GM23338 (cell line): ENCODE measurements at regions not wholly inside any gene's neighbourhood (a gene's known extent, or its start where the extent isn't known, plus 50 kb on each side); places are given as distances from the start of the nearest gene placed in this dataset.

Experiments used
- ATAC-seq: fragments of 200-7000 bp; cut with Tn5 transposase; 3 replicates; pipeline ENCODE4 v1.9.1; 2020
- DNase-seq: peaks from one replicate; pipeline ENCODE4 v3.0.0-alpha.2; 2015; ENCODE audit warnings: low spot score
- H2AFZ ChIP-seq: fragments of 200-600 bp; sonication (generic); 2 replicates; pipeline ENCODE4 v1.8.0; 2016; ENCODE audit warnings: antibody characterized with exemption, mild to moderate bottlenecking, moderate library complexity
- H3F3A ChIP-seq: fragments of 200-600 bp; sonication (generic); replicated peaks from 2 replicates; pipeline ENCODE4 v1.8.0; 2017; ENCODE audit warnings: antibody characterized with exemption, mixed run types, low read depth
- H3K27ac ChIP-seq: fragments of 200-600 bp; sonication (generic); 2 replicates; pipeline ENCODE4 v1.6.1; 2016; ENCODE audit warnings: low read depth
- H3K27me3 ChIP-seq: fragments of 200-600 bp; sonication (generic); 2 replicates; pipeline ENCODE4 v1.8.0; 2016; ENCODE audit warnings: mild to moderate bottlenecking, mixed run types, moderate library complexity; ENCODE audit not compliant: insufficient read depth
- H3K36me3 ChIP-seq: fragments of 200-600 bp; sonication (generic); 2 replicates; pipeline ENCODE4 v1.8.0; 2016; ENCODE audit warnings: mild to moderate bottlenecking; ENCODE audit not compliant: insufficient read depth
- H3K4me1 ChIP-seq: fragments of 200-600 bp; sonication (generic); 2 replicates; pipeline ENCODE4 v1.8.0; 2016; ENCODE audit warnings: mild to moderate bottlenecking, moderate library complexity; ENCODE audit not compliant: insufficient read depth
- H3K4me2 ChIP-seq: fragments of 200-600 bp; sonication (generic); 2 replicates; pipeline ENCODE4 v1.7.1; 2017; ENCODE audit warnings: mixed run types
- H3K4me3 ChIP-seq: fragments of 200-600 bp; sonication (generic); 2 replicates; pipeline ENCODE4 v1.6.1; 2016; ENCODE audit warnings: mixed run types
- H3K79me2 ChIP-seq: fragments of 200-600 bp; sonication (generic); replicated peaks from 2 replicates; pipeline ENCODE4 v1.8.0; 2017; ENCODE audit warnings: mild to moderate bottlenecking; ENCODE audit not compliant: insufficient read depth
- H3K9me2 ChIP-seq: fragments of 200-600 bp; sonication (generic); 2 replicates; pipeline ENCODE4 v1.8.0; 2017; ENCODE audit not compliant: insufficient read depth
- H4K20me1 ChIP-seq: fragments of 200-600 bp; sonication (generic); replicated peaks from 2 replicates; pipeline ENCODE4 v1.8.0; 2017; ENCODE audit warnings: mild to moderate bottlenecking; ENCODE audit not compliant: insufficient read depth
- H3K27ac Mint-ChIP-seq: 2 replicates; pipeline ENCODE4 v1.8.0; 2020; ENCODE audit warnings: inconsistent platforms, mild to moderate bottlenecking, moderate library complexity, mixed read lengths
- H3K27me3 Mint-ChIP-seq: 3 replicates; pipeline ENCODE4 v1.8.0; 2022; ENCODE audit warnings: low read depth, mild to moderate bottlenecking, moderate library complexity, mixed read lengths, inconsistent platforms; ENCODE audit not compliant: insufficient read depth, poor library complexity
- H3K36me3 Mint-ChIP-seq: 3 replicates; pipeline ENCODE4 v1.8.0; 2021; ENCODE audit warnings: low read depth, mild to moderate bottlenecking, inconsistent platforms, moderate library complexity, mixed read lengths
- H3K4me1 Mint-ChIP-seq: 3 replicates; pipeline ENCODE4 v1.8.0; 2020; ENCODE audit warnings: mild to moderate bottlenecking, inconsistent platforms, mixed read lengths
- H3K4me3 Mint-ChIP-seq: 3 replicates; pipeline ENCODE4 v1.8.0; 2021; ENCODE audit warnings: moderate library complexity, mild to moderate bottlenecking, inconsistent platforms, mixed read lengths
- H3K9me3 Mint-ChIP-seq: 3 replicates; pipeline ENCODE4 v1.8.0; 2020; ENCODE audit warnings: moderate library complexity, mild to moderate bottlenecking, inconsistent platforms, mixed read lengths
- CREB1 ChIP-seq: fragments of 250-450 bp; sonication (Bioruptor Pico); IDR thresholded peaks from 2 replicates; pipeline ENCODE4 v1.5.0; 2020; ENCODE audit warnings: low read depth, mild to moderate bottlenecking, moderate library complexity
- EZH2 ChIP-seq: fragments of 200-600 bp; sonication (generic); IDR thresholded peaks from one replicate; pipeline ENCODE4 v1.8.0; 2017; ENCODE audit warnings: antibody characterized with exemption, mild to moderate bottlenecking, low read depth; ENCODE audit not compliant: unreplicated experiment
- EZH2phosphoT487 ChIP-seq: fragments of 200-600 bp; sonication (generic); IDR thresholded peaks from one replicate; pipeline ENCODE4 v1.8.1; 2018; ENCODE audit warnings: antibody characterized with exemption; ENCODE audit not compliant: unreplicated experiment
- JUNB ChIP-seq: IDR thresholded peaks from one replicate; pipeline ENCODE4 v1.6.1; 2016; ENCODE audit warnings: antibody characterized with exemption; ENCODE audit not compliant: unreplicated experiment
- NANOG ChIP-seq: IDR thresholded peaks from 2 replicates; pipeline ENCODE4 v1.6.1; 2016; ENCODE audit warnings: antibody characterized with exemption, borderline replicate concordance
- POLR2AphosphoS5 ChIP-seq: IDR thresholded peaks from 2 replicates; pipeline ENCODE4 v1.6.1; 2016; ENCODE audit warnings: antibody characterized with exemption, low read depth
- STAT1 ChIP-seq: IDR thresholded peaks from one replicate; pipeline ENCODE4 v1.6.1; 2016; ENCODE audit warnings: antibody characterized with exemption; ENCODE audit not compliant: unreplicated experiment
- ZNF114 ChIP-seq: fragments of 250-450 bp; sonication (Bioruptor Pico); IDR thresholded peaks from 2 replicates; pipeline ENCODE4 v1.5.0; 2020; ENCODE audit warnings: mild to moderate bottlenecking, moderate library complexity
- ZNF331 ChIP-seq: fragments of 250-450 bp; sonication (Bioruptor Pico); IDR thresholded peaks from 2 replicates; pipeline ENCODE4 v1.5.0; 2020; ENCODE audit warnings: low read depth, mild to moderate bottlenecking, moderate library complexity
- TF ChIP-seq, protein P1 (sequence below): IDR thresholded peaks from 2 replicates; pipeline ENCODE4 v1.6.1; 2016; ENCODE audit warnings: antibody characterized with exemption
- TF ChIP-seq, protein P2 (sequence below): IDR thresholded peaks from one replicate; pipeline ENCODE4 v1.6.1; 2018; ENCODE audit warnings: antibody characterized with exemption; ENCODE audit not compliant: unreplicated experiment
- TF ChIP-seq, protein P3 (sequence below), 2 experiments: fragments of 200-600 bp in 1 of 2; sonication (generic) in 1 of 2; conservative IDR thresholded peaks; 2 replicates each; pipeline versions ENCODE4 v1.5.1 to v1.6.1; 2016 to 2017; ENCODE audit warnings: antibody characterized with exemption in 2 of 2, low read depth in 2 of 2, mild to moderate bottlenecking in 2 of 2, moderate library complexity in 1 of 2
- TF ChIP-seq, protein P4 (sequence below): fragments of 250-450 bp; sonication (Bioruptor Pico); IDR thresholded peaks from 2 replicates; pipeline ENCODE4 v1.5.0; 2020; ENCODE audit warnings: mild to moderate bottlenecking, moderate library complexity

DNA sequence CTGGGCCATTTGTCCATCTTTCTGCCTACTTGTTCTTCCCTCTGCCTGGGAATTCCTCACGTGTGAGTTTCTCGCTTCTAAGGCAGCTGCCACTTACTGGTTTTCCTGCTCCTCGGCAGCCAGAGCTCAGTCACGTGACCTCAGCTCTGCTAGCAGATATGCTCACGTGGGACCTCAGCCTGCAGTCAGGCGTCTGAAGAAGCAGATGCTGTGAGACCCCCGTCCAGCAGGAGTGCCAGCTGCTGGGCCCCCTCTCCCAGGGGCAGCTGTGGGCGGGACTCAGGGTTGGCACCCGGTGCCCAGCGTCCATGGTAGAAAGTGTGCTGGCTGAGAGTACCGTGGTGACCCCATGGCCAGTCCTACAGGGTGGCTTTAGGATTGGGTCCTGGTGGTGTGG lies 161.3 kb upstream of the TLE3 start:
- H3K36me3 ChIP-seq, result no peaks in the 10 kb centered on the region
- H2AFZ ChIP-seq, result no peak overlapping the region
- Mint-ChIP-seq H3K36me3 (peaks cover 2% of the 10 kb centered on the region; the same call in 1 of the 3 replicates), H3K27me3 (peaks cover 6% of the 10 kb centered on the region), H3K4me1 (peaks cover 17% of the 10 kb centered on the region), H3K4me3 (no peak overlapping the region), H3K27ac (no peak overlapping the region), H3K9me3 (no peaks in the 10 kb centered on the region)
- H4K20me1 ChIP-seq, result no peaks in the 10 kb centered on the region
- TF ChIP-seq, protein P1, sequence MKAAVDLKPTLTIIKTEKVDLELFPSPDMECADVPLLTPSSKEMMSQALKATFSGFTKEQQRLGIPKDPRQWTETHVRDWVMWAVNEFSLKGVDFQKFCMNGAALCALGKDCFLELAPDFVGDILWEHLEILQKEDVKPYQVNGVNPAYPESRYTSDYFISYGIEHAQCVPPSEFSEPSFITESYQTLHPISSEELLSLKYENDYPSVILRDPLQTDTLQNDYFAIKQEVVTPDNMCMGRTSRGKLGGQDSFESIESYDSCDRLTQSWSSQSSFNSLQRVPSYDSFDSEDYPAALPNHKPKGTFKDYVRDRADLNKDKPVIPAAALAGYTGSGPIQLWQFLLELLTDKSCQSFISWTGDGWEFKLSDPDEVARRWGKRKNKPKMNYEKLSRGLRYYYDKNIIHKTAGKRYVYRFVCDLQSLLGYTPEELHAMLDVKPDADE, result no peak
- TF ChIP-seq JUNB (no peak), ZNF114 (CRISPR knock-in tag) (no peak), POLR2AphosphoS5 (no peak), CREB1 (CRISPR knock-in tag) (no peak), EZH2phosphoT487 (no peak), EZH2 (no peak), NANOG (no peak), ZNF331 (no peak), STAT1 (no peak)
- TF ChIP-seq, protein P2, sequence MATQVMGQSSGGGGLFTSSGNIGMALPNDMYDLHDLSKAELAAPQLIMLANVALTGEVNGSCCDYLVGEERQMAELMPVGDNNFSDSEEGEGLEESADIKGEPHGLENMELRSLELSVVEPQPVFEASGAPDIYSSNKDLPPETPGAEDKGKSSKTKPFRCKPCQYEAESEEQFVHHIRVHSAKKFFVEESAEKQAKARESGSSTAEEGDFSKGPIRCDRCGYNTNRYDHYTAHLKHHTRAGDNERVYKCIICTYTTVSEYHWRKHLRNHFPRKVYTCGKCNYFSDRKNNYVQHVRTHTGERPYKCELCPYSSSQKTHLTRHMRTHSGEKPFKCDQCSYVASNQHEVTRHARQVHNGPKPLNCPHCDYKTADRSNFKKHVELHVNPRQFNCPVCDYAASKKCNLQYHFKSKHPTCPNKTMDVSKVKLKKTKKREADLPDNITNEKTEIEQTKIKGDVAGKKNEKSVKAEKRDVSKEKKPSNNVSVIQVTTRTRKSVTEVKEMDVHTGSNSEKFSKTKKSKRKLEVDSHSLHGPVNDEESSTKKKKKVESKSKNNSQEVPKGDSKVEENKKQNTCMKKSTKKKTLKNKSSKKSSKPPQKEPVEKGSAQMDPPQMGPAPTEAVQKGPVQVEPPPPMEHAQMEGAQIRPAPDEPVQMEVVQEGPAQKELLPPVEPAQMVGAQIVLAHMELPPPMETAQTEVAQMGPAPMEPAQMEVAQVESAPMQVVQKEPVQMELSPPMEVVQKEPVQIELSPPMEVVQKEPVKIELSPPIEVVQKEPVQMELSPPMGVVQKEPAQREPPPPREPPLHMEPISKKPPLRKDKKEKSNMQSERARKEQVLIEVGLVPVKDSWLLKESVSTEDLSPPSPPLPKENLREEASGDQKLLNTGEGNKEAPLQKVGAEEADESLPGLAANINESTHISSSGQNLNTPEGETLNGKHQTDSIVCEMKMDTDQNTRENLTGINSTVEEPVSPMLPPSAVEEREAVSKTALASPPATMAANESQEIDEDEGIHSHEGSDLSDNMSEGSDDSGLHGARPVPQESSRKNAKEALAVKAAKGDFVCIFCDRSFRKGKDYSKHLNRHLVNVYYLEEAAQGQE, result no peak
- TF ChIP-seq, protein P3, sequence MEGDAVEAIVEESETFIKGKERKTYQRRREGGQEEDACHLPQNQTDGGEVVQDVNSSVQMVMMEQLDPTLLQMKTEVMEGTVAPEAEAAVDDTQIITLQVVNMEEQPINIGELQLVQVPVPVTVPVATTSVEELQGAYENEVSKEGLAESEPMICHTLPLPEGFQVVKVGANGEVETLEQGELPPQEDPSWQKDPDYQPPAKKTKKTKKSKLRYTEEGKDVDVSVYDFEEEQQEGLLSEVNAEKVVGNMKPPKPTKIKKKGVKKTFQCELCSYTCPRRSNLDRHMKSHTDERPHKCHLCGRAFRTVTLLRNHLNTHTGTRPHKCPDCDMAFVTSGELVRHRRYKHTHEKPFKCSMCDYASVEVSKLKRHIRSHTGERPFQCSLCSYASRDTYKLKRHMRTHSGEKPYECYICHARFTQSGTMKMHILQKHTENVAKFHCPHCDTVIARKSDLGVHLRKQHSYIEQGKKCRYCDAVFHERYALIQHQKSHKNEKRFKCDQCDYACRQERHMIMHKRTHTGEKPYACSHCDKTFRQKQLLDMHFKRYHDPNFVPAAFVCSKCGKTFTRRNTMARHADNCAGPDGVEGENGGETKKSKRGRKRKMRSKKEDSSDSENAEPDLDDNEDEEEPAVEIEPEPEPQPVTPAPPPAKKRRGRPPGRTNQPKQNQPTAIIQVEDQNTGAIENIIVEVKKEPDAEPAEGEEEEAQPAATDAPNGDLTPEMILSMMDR (conservative IDR thresholded peaks at IDR 0.05; ENCODE audit: low read depth in 2 of 2), result no peak
- TF ChIP-seq, protein P4, sequence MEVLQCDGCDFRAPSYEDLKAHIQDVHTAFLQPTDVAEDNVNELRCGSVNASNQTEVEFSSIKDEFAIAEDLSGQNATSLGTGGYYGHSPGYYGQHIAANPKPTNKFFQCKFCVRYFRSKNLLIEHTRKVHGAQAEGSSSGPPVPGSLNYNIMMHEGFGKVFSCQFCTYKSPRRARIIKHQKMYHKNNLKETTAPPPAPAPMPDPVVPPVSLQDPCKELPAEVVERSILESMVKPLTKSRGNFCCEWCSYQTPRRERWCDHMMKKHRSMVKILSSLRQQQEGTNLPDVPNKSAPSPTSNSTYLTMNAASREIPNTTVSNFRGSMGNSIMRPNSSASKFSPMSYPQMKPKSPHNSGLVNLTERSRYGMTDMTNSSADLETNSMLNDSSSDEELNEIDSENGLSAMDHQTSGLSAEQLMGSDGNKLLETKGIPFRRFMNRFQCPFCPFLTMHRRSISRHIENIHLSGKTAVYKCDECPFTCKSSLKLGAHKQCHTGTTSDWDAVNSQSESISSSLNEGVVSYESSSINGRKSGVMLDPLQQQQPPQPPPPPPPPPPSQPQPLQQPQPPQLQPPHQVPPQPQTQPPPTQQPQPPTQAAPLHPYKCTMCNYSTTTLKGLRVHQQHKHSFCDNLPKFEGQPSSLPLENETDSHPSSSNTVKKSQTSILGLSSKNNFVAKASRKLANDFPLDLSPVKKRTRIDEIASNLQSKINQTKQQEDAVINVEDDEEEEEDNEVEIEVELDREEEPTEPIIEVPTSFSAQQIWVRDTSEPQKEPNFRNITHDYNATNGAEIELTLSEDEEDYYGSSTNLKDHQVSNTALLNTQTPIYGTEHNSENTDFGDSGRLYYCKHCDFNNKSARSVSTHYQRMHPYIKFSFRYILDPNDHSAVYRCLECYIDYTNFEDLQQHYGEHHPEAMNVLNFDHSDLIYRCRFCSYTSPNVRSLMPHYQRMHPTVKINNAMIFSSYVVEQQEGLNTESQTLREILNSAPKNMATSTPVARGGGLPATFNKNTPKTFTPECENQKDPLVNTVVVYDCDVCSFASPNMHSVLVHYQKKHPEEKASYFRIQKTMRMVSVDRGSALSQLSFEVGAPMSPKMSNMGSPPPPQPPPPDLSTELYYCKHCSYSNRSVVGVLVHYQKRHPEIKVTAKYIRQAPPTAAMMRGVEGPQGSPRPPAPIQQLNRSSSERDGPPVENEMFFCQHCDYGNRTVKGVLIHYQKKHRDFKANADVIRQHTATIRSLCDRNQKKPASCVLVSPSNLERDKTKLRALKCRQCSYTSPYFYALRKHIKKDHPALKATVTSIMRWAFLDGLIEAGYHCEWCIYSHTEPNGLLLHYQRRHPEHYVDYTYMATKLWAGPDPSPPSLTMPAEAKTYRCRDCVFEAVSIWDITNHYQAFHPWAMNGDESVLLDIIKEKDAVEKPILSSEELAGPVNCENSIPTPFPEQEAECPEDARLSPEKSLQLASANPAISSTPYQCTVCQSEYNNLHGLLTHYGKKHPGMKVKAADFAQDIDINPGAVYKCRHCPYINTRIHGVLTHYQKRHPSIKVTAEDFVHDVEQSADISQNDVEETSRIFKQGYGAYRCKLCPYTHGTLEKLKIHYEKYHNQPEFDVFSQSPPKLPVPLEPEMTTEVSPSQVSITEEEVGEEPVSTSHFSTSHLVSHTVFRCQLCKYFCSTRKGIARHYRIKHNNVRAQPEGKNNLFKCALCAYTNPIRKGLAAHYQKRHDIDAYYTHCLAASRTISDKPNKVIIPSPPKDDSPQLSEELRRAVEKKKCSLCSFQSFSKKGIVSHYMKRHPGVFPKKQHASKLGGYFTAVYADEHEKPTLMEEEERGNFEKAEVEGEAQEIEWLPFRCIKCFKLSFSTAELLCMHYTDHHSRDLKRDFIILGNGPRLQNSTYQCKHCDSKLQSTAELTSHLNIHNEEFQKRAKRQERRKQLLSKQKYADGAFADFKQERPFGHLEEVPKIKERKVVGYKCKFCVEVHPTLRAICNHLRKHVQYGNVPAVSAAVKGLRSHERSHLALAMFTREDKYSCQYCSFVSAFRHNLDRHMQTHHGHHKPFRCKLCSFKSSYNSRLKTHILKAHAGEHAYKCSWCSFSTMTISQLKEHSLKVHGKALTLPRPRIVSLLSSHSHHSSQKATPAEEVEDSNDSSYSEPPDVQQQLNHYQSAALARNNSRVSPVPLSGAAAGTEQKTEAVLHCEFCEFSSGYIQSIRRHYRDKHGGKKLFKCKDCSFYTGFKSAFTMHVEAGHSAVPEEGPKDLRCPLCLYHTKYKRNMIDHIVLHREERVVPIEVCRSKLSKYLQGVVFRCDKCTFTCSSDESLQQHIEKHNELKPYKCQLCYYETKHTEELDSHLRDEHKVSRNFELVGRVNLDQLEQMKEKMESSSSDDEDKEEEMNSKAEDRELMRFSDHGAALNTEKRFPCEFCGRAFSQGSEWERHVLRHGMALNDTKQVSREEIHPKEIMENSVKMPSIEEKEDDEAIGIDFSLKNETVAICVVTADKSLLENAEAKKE (CRISPR knock-in tag), result no peak
- H3K27me3 ChIP-seq, result no peaks in the 10 kb centered on the region
- no peak overlapping the region for H3K27ac ChIP-seq
- no peak overlapping the region for H3K4me3 ChIP-seq
- DNase-seq, result no peak
- no peak for ATAC-seq
- no peaks in the 10 kb centered on the region for H3K79me2 ChIP-seq
- no peak overlapping the region for H3K4me2 ChIP-seq
- no peaks in the 10 kb centered on the region for H3K9me2 ChIP-seq
- H3F3A ChIP-seq, result no peaks in the 10 kb centered on the region
- no peaks in the 10 kb centered on the region for H3K4me1 ChIP-seq
